GM12878 (cell line): ENCODE measurements at regions not wholly inside any gene's neighbourhood (a gene's known extent, or its start where the extent isn't known, plus 50 kb on each side); places are given as distances from the start of the nearest gene placed in this dataset.

Experiments used
- CEBPB ChIP-seq, 2 experiments: fragments of 150-350 bp in 1 of 2; IDR thresholded peaks; 2 replicates each; pipeline ENCODE4 v1.6.1; 2012 to 2014; ENCODE audit warnings: low read depth in 2 of 2, low read length in 2 of 2, borderline replicate concordance in 1 of 2, inconsistent platforms in 1 of 2
- CTCF ChIP-seq, 3 experiments: IDR thresholded peaks in 2 of 3; conservative IDR thresholded peaks in 1 of 3; 2 replicates each; pipeline ENCODE4 v1.5.1; 2011; ENCODE audit warnings: low read depth in 3 of 3, low read length in 3 of 3, mild to moderate bottlenecking in 3 of 3, control low read depth in 2 of 3, moderate library complexity in 2 of 3, inconsistent platforms in 1 of 3, mixed read lengths in 1 of 3; ENCODE audit not compliant: control insufficient read depth in 2 of 3, insufficient read depth in 1 of 3; ENCODE audit errors: extremely low read depth in 1 of 3
- USF1 ChIP-seq: IDR thresholded peaks from 2 replicates; pipeline ENCODE4 v1.6.1; 2011; ENCODE audit warnings: borderline replicate concordance, low read depth, mild to moderate bottlenecking, moderate library complexity, mixed read lengths, low read length; ENCODE audit not compliant: insufficient read depth; ENCODE audit errors: extremely low read length

GRCh38 chr5:173746047-173746646 is 129.7 kb upstream of the BOD1 start:
- TF ChIP-seq CEBPB (IDR thresholded peaks at IDR 0.05; ENCODE audit: borderline replicate concordance in 1 of 2, low read depth in 2 of 2, low read length in 2 of 2) (no peak), CTCF (IDR thresholded peaks at IDR 0.05 in 2 of 3, conservative IDR thresholded peaks at IDR 0.05 in 1 of 3; ENCODE audit: control insufficient read depth in 2 of 3, extremely low read depth in 1 of 3, insufficient read depth in 1 of 3, low read depth in 3 of 3, low read length in 3 of 3) (no peak), USF1 (no peak)
